GM20000 (cell line): ENCODE measurements at regions not wholly inside any gene's neighbourhood (a gene's known extent, or its start where the extent isn't known, plus 50 kb on each side); places are given as distances from the start of the nearest gene placed in this dataset.
"Not testable (repeated sequence)": the region's sequence is repeated elsewhere in the genome, so short reads cannot be mapped to it uniquely, and the experiment has no call there.

Source experiments
- DNase-seq: peaks from one replicate; pipeline ENCODE4 v3.0.0; 2012; ENCODE audit warnings: low spot score
- CTCF ChIP-seq: IDR thresholded peaks from 2 replicates; pipeline ENCODE4 v1.5.1; 2012; ENCODE audit warnings: mild to moderate bottlenecking, control low read depth; ENCODE audit errors: extremely low read depth, missing control alignments

- TF ChIP-seq CTCF, result no peak
- DNase-seq, result no peak
These were observed 91.9 kb upstream of the CLVS2 start for GRCh38 chr6:122904166-122904565.

GRCh38 chr6:122913558-122913957 lies 82.5 kb upstream of the CLVS2 start:
- DNase-seq, result no peak
- TF ChIP-seq CTCF, result no peak

- no peak for TF ChIP-seq CTCF
- DNase-seq, result no peak
These were observed 77.3 kb upstream of the CLVS2 start for GRCh38 chr6:122918714-122919113.

- no peak for TF ChIP-seq CTCF
- peak; percentile 3 for DNase-seq
These were observed 65.5 kb upstream of the CLVS2 start for GRCh38 chr6:122930252-122931180.

GRCh38 chr6:122931916-122932315 lies 64.1 kb upstream of the CLVS2 start:
- no peak for DNase-seq
- TF ChIP-seq CTCF, result no peak

GRCh38 chr6:122944936-122945335 lies 51.1 kb upstream of the CLVS2 start:
- DNase-seq, result not testable (repeated sequence)
